A549 (cell line): ENCODE measurements at regions not wholly inside any gene's neighbourhood (a gene's known extent, or its start where the extent isn't known, plus 50 kb on each side); places are given as distances from the start of the nearest gene placed in this dataset.

Source experiments
- ATAC-seq, 2 experiments: fragments of 200-7000 bp in 1 of 2; fragments of >200 bp in 1 of 2; cut with Nextera tagmentation in 1 of 2; cut with Tn5 transposase in 1 of 2; 3 replicates each; pipeline versions ENCODE4 v1.8.0 to v1.9.1; 2018 to 2020; ENCODE audit warnings: mild to moderate bottlenecking in 1 of 2, moderate library complexity in 1 of 2
- CTCF ChIA-PET: fragments of 300-600 bp; sonication (Branson Sonifier 250); formaldehyde crosslinking; extraction: SDS; loops from one replicate; lab custom pipeline; 2021; ENCODE audit warnings: antibody characterized with exemption, inconsistent platforms; lab: Yijun Ruan, JAX
- POLR2A ChIA-PET: fragments of 350-600 bp; formaldehyde crosslinking; extraction: SDS; loops from one replicate; lab custom pipeline; 2021; ENCODE audit warnings: antibody characterized with exemption, inconsistent platforms; lab: Yijun Ruan, JAX
- DNase-seq, 2 experiments: peaks; one replicate each; pipeline versions ENCODE4 v3.0.0 to v3.0.0-alpha.2; 2011 to 2016; ENCODE audit warnings: low read depth in 1 of 2, low spot score in 1 of 2
- FAIRE-seq: peaks from 2 replicates; lab custom pipeline; 2011; peaks lifted over from hg19 to GRCh38; lab: Jason Lieb, UNC
- H3K27ac ChIP-seq, 2 experiments: fragments of >200 bp; sonication (Bioruptor Twin); formaldehyde crosslinking; 3 replicates each; pipeline ENCODE4 v1.5.1; 2016 to 2017
- H3K4me1 ChIP-seq: fragments of >200 bp; sonication (Bioruptor Twin); formaldehyde crosslinking; 3 replicates; pipeline ENCODE4 v1.6.1; 2016
- H3K4me2 ChIP-seq: fragments of >200 bp; sonication (Bioruptor Twin); formaldehyde crosslinking; 3 replicates; pipeline ENCODE4 v1.6.1; 2016
- H3K4me3 ChIP-seq: fragments of >200 bp; sonication (Bioruptor Twin); formaldehyde crosslinking; 3 replicates; pipeline ENCODE4 v1.5.1; 2016
- H3K9me3 ChIP-seq: fragments of >200 bp; sonication (Bioruptor Twin); formaldehyde crosslinking; 3 replicates; pipeline ENCODE4 v1.6.1; 2016
- BHLHE40 ChIP-seq: IDR thresholded peaks from 2 replicates; pipeline ENCODE4 v1.6.1; 2012; ENCODE audit warnings: low read depth, low read length, inconsistent platforms
- CBX8 ChIP-seq: fragments of 200-600 bp; sonication (generic); IDR thresholded peaks from 2 replicates; pipeline ENCODE4 v1.6.1; 2016
- CHD2 ChIP-seq: fragments of 150-350 bp; IDR thresholded peaks from 2 replicates; pipeline ENCODE4 v1.6.1; 2014; ENCODE audit warnings: low read length; ENCODE audit not compliant: partially characterized antibody
- CHD4 ChIP-seq: fragments of 200-600 bp; sonication (generic); IDR thresholded peaks from 2 replicates; pipeline ENCODE4 v1.6.1; 2016; ENCODE audit warnings: antibody characterized with exemption, mild to moderate bottlenecking, borderline replicate concordance
- CTCF ChIP-seq: fragments of >200 bp; sonication (Bioruptor Twin); formaldehyde crosslinking; IDR thresholded peaks from 3 replicates; pipeline ENCODE4 v1.5.1; 2016
- EHF ChIP-seq: fragments of 250-450 bp; sonication (Bioruptor Pico); IDR thresholded peaks from 2 replicates; pipeline ENCODE4 v1.5.0; 2020; ENCODE audit warnings: mild to moderate bottlenecking
- EHMT2 ChIP-seq: fragments of 200-600 bp; sonication (generic); IDR thresholded peaks from 2 replicates; pipeline ENCODE4 v1.6.1; 2016; ENCODE audit warnings: antibody characterized with exemption, low read depth, mild to moderate bottlenecking, moderate library complexity
- FOSB ChIP-seq: fragments of 250-450 bp; sonication (Bioruptor Pico); IDR thresholded peaks from 2 replicates; pipeline ENCODE4 v1.5.0; 2020; ENCODE audit warnings: mild to moderate bottlenecking, moderate library complexity
- FOXS1 ChIP-seq: fragments of 250-450 bp; sonication (Bioruptor Pico); IDR thresholded peaks from 2 replicates; pipeline ENCODE4 v1.5.0; 2020; ENCODE audit warnings: mild to moderate bottlenecking, moderate library complexity
- GATA3 ChIP-seq: IDR thresholded peaks from 2 replicates; pipeline ENCODE4 v1.6.1; 2012; ENCODE audit warnings: borderline replicate concordance
- HOXB13 ChIP-seq: fragments of 250-450 bp; sonication (Bioruptor Pico); IDR thresholded peaks from 2 replicates; pipeline ENCODE4 v1.5.0; 2020; ENCODE audit warnings: low read depth, mild to moderate bottlenecking, moderate library complexity
- MAZ ChIP-seq: fragments of 150-350 bp; IDR thresholded peaks from 2 replicates; pipeline ENCODE4 v1.6.1; 2014; ENCODE audit warnings: antibody characterized with exemption, low read depth, low read length, borderline replicate concordance
- MYC ChIP-seq: IDR thresholded peaks from 2 replicates; pipeline ENCODE4 v1.6.1; 2012; ENCODE audit warnings: mild to moderate bottlenecking, inconsistent platforms, low read length, improper control_type of control experiment, borderline replicate concordance
- NR3C1 ChIP-seq: fragments of >200 bp; sonication (Bioruptor Twin); formaldehyde crosslinking; IDR thresholded peaks from 3 replicates; pipeline ENCODE4 v1.6.1; 2017
- PBX3 ChIP-seq: IDR thresholded peaks from 2 replicates; pipeline ENCODE4 v1.6.1; 2012
- PHF8 ChIP-seq: fragments of 200-600 bp; sonication (generic); IDR thresholded peaks from 2 replicates; pipeline ENCODE4 v1.6.1; 2016; ENCODE audit warnings: low read depth, mild to moderate bottlenecking, antibody characterized with exemption, moderate library complexity, borderline replicate concordance
- RCOR1 ChIP-seq: fragments of 150-350 bp; IDR thresholded peaks from 2 replicates; pipeline ENCODE4 v1.6.1; 2014; ENCODE audit warnings: antibody characterized with exemption, low read length, low read depth
- RFX5 ChIP-seq: fragments of 450-650 bp; IDR thresholded peaks from 2 replicates; pipeline ENCODE4 v1.7.1; 2014; ENCODE audit warnings: antibody characterized with exemption, mild to moderate bottlenecking, moderate library complexity
- TP53 ChIP-seq: fragments of 250-450 bp; sonication (Bioruptor Pico); IDR thresholded peaks from 2 replicates; pipeline ENCODE4 v1.5.0; 2021; ENCODE audit warnings: mild to moderate bottlenecking, moderate library complexity
- ZC3H11A ChIP-seq: fragments of 450-650 bp; IDR thresholded peaks from 2 replicates; pipeline ENCODE4 v1.6.1; 2014; ENCODE audit warnings: antibody characterized with exemption, mild to moderate bottlenecking
- WGBS: methylation state at CpG from one replicate; pipeline ENCODE4 v1.1.6; 2017; ENCODE audit errors: missing lambda C conversion rate; 5-methylcytosine and 5-hydroxymethylcytosine counted together
- TF ChIP-seq, protein P1 (sequence below): IDR thresholded peaks from 2 replicates; pipeline ENCODE4 v1.6.1; 2012; ENCODE audit warnings: low read depth, borderline replicate concordance

- TF ChIP-seq RCOR1 (no peak), CHD4 (no peak)
Observed at GRCh38 chr7:77467408-77467807, 51.3 kb upstream of the GSAP start (continued).

GRCh38 chr7:77466450-77466849 lies 50.3 kb upstream of the GSAP start:
- no peak for ATAC-seq
- 100% methylated on average over 1 of the region's 1 CpG for WGBS
- ChIA-PET CTCF (interaction anchor here (0.8 to 1.4 kb wide), 2 partner anchors 10 to 26 kb away, joined by 3 to 5 read pairs; no protein-coding TSS in a partner anchor), POLR2A (no interaction called here)
- Histone ChIP-seq H3K4me2 (no peak overlapping the region), H3K9me3 (no peaks in the 10 kb centered on the region), H3K27ac (peak overlapping the region; percentile 4 to 7; a peak in 4 of 6 replicates), H3K4me1 (peaks cover 27% of the 10 kb centered on the region), H3K4me3 (no peak overlapping the region)
- TF ChIP-seq BHLHE40: no peak
- no peak for TF ChIP-seq PBX3
- TF ChIP-seq GATA3: no peak
- TF ChIP-seq, protein P1, sequence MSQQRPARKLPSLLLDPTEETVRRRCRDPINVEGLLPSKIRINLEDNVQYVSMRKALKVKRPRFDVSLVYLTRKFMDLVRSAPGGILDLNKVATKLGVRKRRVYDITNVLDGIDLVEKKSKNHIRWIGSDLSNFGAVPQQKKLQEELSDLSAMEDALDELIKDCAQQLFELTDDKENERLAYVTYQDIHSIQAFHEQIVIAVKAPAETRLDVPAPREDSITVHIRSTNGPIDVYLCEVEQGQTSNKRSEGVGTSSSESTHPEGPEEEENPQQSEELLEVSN: no peak
- no peak for TF ChIP-seq CTCF
- TF ChIP-seq EHF (CRISPR knock-in tag): no peak
- no peak for TF ChIP-seq TP53 (CRISPR knock-in tag)
- TF ChIP-seq ZC3H11A: no peak
- no peak for TF ChIP-seq PHF8
- TF ChIP-seq CBX8: no peak
- no peak for TF ChIP-seq RFX5
- TF ChIP-seq NR3C1: no peak
- TF ChIP-seq FOSB (CRISPR knock-in tag): no peak
- no peak for TF ChIP-seq CHD2
- TF ChIP-seq HOXB13 (CRISPR knock-in tag): no peak
- TF ChIP-seq EHMT2: no peak
- no peak for TF ChIP-seq MYC
- no peak for TF ChIP-seq MAZ
- TF ChIP-seq FOXS1: no peak
- DNase-seq: no peak
- FAIRE-seq: no peak
